ENCODE measurements at regions not wholly inside any gene's neighbourhood (a gene's known extent, or its start where the extent isn't known, plus 50 kb on each side); places are given as distances from the start of the nearest gene placed in this dataset.

DNA sequence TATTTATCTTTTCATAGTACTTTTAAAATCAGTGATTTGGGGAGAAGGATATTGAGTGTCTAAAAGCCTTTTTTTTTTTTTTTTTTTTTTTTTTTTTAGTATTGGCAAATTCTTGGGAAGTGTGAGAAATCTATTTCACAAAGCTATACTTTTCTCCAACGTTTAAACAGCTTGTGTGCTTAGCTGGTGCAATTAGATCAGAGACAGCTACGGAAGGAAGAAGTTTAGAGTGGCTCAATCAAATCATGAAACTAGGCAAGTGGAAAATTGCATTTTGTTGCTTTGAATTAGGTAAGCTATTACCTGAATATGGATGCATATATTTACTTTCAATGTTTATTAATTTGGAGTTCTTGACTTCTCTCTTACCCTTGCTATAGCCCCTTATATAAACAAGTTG lies 1001.9 kb downstream of the PDHA2 start:
- Mint-ChIP-seq H3K36me3 (ENCODE audit: low read depth) (no peaks in the 10 kb centered on the region), H3K4me1 (no peaks in the 10 kb centered on the region), H3K9me3 (no peaks in the 10 kb centered on the region), H3K27me3 (ENCODE audit: low read depth) (no peaks in the 10 kb centered on the region), H3K27ac (ENCODE audit: unreplicated experiment) (no peak overlapping the region), H3K4me3 (no peak overlapping the region)
- TF ChIP-seq, protein P1, sequence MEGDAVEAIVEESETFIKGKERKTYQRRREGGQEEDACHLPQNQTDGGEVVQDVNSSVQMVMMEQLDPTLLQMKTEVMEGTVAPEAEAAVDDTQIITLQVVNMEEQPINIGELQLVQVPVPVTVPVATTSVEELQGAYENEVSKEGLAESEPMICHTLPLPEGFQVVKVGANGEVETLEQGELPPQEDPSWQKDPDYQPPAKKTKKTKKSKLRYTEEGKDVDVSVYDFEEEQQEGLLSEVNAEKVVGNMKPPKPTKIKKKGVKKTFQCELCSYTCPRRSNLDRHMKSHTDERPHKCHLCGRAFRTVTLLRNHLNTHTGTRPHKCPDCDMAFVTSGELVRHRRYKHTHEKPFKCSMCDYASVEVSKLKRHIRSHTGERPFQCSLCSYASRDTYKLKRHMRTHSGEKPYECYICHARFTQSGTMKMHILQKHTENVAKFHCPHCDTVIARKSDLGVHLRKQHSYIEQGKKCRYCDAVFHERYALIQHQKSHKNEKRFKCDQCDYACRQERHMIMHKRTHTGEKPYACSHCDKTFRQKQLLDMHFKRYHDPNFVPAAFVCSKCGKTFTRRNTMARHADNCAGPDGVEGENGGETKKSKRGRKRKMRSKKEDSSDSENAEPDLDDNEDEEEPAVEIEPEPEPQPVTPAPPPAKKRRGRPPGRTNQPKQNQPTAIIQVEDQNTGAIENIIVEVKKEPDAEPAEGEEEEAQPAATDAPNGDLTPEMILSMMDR (conservative IDR thresholded peaks at IDR 0.05), result no peak
- no peak for DNase-seq (ENCODE audit: low read depth, low spot score)

DNA sequence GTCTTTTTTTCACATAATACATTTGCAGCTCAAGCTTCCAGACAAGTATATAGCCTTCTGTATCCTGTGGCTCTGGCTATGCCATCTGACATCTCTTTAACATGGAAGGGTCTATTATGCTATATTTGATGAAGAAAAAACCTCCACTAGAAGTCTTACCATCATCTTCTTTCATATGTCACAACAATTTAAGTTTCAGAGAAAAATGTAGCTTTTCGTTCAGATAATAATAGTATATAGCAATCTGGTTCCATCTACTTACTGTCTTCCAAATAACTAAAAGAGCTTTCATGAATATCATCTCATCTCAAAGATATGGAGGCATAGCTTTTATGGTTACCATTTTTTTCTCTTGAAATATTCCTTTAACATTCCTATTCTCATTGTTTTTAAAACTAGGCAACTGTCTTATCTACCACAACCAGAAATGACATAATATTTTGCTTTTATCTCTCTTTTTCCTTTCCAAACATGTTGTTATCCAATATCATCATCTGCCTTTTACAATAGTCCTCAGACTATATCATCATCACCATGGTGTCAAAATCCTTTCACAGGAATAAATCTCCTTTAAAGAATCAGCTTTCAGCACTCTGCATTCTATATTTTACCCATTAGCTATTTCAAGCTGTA lies 1005.1 kb downstream of the PDHA2 start:
- Mint-ChIP-seq H3K9me3 (no peaks in the 10 kb centered on the region), H3K4me1 (no peaks in the 10 kb centered on the region), H3K4me3 (no peak overlapping the region), H3K36me3 (ENCODE audit: low read depth) (no peaks in the 10 kb centered on the region), H3K27me3 (ENCODE audit: low read depth) (no peaks in the 10 kb centered on the region), H3K27ac (ENCODE audit: unreplicated experiment) (no peak overlapping the region)
- TF ChIP-seq, protein P1 (conservative IDR thresholded peaks at IDR 0.05), result no peak
- no peak for DNase-seq (ENCODE audit: low read depth, low spot score)

DNA sequence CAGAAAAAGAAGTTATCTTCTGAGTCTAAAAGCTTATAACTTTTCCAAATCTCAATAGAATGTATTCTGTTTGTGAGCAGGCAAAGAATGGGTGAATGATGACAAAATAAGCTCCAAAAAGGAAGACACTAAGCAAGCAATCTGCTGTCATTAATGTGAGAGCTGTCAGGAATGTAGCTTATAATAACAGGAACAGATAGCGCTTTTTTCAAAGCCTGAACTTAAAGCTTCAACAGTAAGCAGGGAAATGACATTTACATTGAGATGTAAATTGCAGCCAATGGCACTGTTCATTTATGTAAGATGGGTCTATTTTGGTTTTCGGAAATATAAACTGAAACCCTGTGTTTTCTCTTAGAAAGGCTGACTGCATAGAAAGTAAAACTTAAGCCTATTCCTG lies 1005.9 kb downstream of the PDHA2 start:
- Mint-ChIP-seq H3K27ac (ENCODE audit: unreplicated experiment) (no peak overlapping the region), H3K4me1 (no peaks in the 10 kb centered on the region), H3K27me3 (ENCODE audit: low read depth) (no peaks in the 10 kb centered on the region), H3K4me3 (no peak overlapping the region), H3K36me3 (ENCODE audit: low read depth) (no peaks in the 10 kb centered on the region), H3K9me3 (no peaks in the 10 kb centered on the region)
- TF ChIP-seq, protein P1 (conservative IDR thresholded peaks at IDR 0.05), result no peak
- no peak for DNase-seq (ENCODE audit: low read depth, low spot score)

DNA sequence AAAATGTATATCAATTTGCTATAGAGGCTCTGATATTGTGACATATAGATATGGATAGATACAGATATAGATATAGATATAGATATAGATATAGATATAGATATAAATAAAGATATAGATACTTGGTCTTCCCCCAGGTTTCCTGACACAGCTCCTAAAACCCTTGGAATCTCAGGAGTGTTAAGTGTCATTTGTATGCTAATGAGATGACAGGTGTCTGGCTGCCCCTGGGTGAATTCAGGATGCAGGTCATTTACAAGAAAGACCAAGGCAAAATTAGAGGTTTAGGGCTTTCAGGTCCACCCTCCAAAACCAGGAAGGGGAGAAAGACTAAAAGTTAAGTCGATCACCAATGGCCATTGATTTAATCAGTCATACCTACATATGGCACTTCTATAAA lies 1034.8 kb downstream of the PDHA2 start:
- no peak for DNase-seq (ENCODE audit: low read depth, low spot score)
- Mint-ChIP-seq H3K4me1 (no peaks in the 10 kb centered on the region), H3K4me3 (no peak overlapping the region), H3K36me3 (ENCODE audit: low read depth) (peaks cover 3% of the 10 kb centered on the region), H3K9me3 (peaks cover 15% of the 10 kb centered on the region), H3K27ac (ENCODE audit: unreplicated experiment) (no peak overlapping the region), H3K27me3 (ENCODE audit: low read depth) (no peaks in the 10 kb centered on the region)
- TF ChIP-seq, protein P1 (conservative IDR thresholded peaks at IDR 0.05), result no peak

DNA sequence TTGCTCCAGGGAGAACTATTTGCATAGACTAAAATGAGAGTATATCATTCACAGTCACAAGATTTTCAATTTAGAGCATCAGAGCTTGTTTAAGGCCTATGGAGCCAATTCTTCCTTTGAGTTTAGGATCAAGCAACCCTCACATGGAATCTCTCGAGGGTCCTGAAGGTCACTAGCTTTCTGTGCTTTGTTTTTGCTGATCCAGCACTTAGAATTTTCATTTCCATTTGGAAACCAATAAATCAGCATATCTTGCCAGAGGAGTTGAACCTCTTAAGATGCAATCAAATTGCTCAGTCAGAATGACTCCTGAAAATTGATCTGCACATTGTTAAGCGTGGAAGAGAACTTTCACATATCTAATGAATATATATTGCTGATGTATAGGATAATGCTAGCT lies 1039.6 kb downstream of the PDHA2 start:
- TF ChIP-seq, protein P1 (conservative IDR thresholded peaks at IDR 0.05), result no peak
- DNase-seq (ENCODE audit: low read depth, low spot score), result no peak
- Mint-ChIP-seq H3K27ac (ENCODE audit: unreplicated experiment) (no peak overlapping the region), H3K27me3 (ENCODE audit: low read depth) (no peaks in the 10 kb centered on the region), H3K36me3 (ENCODE audit: low read depth) (peaks cover 3% of the 10 kb centered on the region), H3K9me3 (peaks cover 13% of the 10 kb centered on the region), H3K4me1 (no peaks in the 10 kb centered on the region), H3K4me3 (no peak overlapping the region)

Measured in neural crest cell (in vitro differentiated cells).